Activated naive CD4-positive, alpha-beta T cell treated with anti-CD3 and anti-CD28 coated beads for 36 hours (primary cell): ENCODE measurements at regions not wholly inside any gene's neighbourhood (a gene's known extent, or its start where the extent isn't known, plus 50 kb on each side); places are given as distances from the start of the nearest gene placed in this dataset.

ENCODE experiments used
- CTCF ChIA-PET: fragments of 350-600 bp; sonication (Branson Sonifier 250); formaldehyde crosslinking; loops from one replicate; lab custom pipeline; 2021; ENCODE audit warnings: antibody characterized with exemption; lab: Charles Lee
- DNase-seq: peaks from one replicate; pipeline ENCODE4 v3.0.0-alpha.2; 2020
- H3K27ac Mint-ChIP-seq: one replicate; pipeline ENCODE4 v1.8.0; 2021; ENCODE audit warnings: mild to moderate bottlenecking, mixed read lengths
- H3K27me3 Mint-ChIP-seq: one replicate; pipeline ENCODE4 v1.8.0; 2021; ENCODE audit warnings: low read depth, mixed read lengths
- H3K36me3 Mint-ChIP-seq: one replicate; pipeline ENCODE4 v1.8.0; 2021; ENCODE audit warnings: low read depth, mixed read lengths
- H3K4me1 Mint-ChIP-seq: one replicate; pipeline ENCODE4 v1.8.0; 2021; ENCODE audit warnings: low read depth, mixed read lengths
- H3K4me3 Mint-ChIP-seq: one replicate; pipeline ENCODE4 v1.8.0; 2021; ENCODE audit warnings: mild to moderate bottlenecking, moderate library complexity, mixed read lengths
- H3K9me3 Mint-ChIP-seq: one replicate; pipeline ENCODE4 v1.8.0; 2021; ENCODE audit warnings: mixed read lengths
- intact Hi-C: fragments of 100-400 bp; cut with micrococcal nuclease; formaldehyde crosslinking; loops from one replicate; pipeline ENCODE4 v1.15.1; 2023

DNA sequence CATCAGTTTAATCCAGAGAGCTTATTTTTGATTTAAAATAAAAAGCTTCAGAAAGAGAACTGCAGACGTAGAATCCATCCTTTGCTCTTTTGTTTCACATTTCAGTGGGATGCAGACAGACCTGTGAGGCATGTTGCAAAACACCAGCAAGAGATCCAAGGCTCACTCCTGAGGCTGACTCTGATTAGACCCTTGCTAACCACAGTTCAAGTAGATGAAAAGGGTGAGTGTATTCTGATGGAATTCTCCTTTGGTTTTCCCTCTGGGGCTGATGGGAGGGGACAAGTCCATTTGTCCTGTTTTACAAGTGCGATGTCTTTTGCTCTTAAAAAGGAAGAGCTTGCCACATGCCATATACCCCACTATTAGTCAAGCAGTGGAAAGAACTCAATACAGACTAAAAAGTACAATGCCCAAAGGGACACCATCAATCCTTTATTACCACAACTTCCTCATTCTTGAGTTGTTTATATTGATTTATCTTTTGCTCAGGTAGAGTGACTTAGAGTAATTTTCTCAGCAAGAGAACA is 772.7 kb downstream of the MAFB start:
- no peaks in the 10 kb centered on the region for H3K27me3 Mint-ChIP-seq
- H3K9me3 Mint-ChIP-seq = no peaks in the 10 kb centered on the region
- H3K4me3 Mint-ChIP-seq = no peak overlapping the region
- no peak overlapping the region for H3K27ac Mint-ChIP-seq
- H3K4me1 Mint-ChIP-seq = no peaks in the 10 kb centered on the region
- CTCF ChIA-PET = no interaction called here
- no peaks in the 10 kb centered on the region for H3K36me3 Mint-ChIP-seq
- intact Hi-C loops = no loop called here
- DNase-seq = no peak

DNA sequence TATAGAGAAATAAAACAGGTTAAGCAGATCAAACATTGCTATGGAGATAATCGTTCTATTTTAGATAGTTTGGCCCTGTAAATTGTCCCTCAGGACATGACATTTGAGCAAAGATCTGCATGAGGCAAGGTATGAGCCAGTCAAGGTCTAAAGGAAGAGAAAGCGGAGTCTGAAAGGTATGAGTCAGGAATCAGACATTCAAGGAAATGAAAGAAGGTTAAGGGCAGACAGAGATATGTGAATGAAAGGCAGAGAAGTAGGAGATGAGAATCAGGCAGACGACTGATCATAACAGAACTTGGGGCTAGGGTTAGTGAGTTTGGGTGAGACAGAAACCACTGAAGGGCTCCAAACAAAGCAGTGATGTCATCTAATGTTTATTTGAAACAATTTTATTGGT is 775.8 kb downstream of the MAFB start:
- CTCF ChIA-PET = no interaction called here
- H3K9me3 Mint-ChIP-seq = no peaks in the 10 kb centered on the region
- H3K36me3 Mint-ChIP-seq = no peaks in the 10 kb centered on the region
- H3K27me3 Mint-ChIP-seq = no peaks in the 10 kb centered on the region
- DNase-seq = no peak
- H3K4me3 Mint-ChIP-seq = no peak overlapping the region
- H3K4me1 Mint-ChIP-seq = no peaks in the 10 kb centered on the region
- H3K27ac Mint-ChIP-seq = no peak overlapping the region
- intact Hi-C loops = no loop called here

DNA sequence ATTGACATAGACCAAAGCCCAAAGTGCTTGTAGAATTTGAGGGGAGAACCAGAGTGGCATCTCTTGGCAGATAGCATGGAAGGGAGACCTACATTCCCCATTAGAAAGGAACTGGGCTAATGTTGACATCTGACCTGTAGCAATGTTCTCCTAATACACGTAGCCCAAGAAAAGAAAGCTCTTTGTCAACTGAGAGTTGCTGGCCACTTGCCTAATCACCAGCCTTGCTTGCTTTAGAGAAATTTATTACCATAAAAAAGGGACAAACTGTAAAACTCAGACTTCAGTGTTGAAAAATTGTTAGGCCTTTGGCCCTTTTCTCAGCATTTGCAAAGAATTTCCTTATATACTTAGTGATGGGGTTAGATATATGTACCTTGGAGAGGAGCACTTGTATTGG is 777.5 kb downstream of the MAFB start:
- no peak overlapping the region for H3K4me3 Mint-ChIP-seq
- peaks cover 2% of the 10 kb centered on the region for H3K27me3 Mint-ChIP-seq
- CTCF ChIA-PET = no interaction called here
- no peak for DNase-seq
- intact Hi-C loops = no loop called here
- no peaks in the 10 kb centered on the region for H3K36me3 Mint-ChIP-seq
- no peaks in the 10 kb centered on the region for H3K9me3 Mint-ChIP-seq
- H3K27ac Mint-ChIP-seq = no peak overlapping the region
- no peaks in the 10 kb centered on the region for H3K4me1 Mint-ChIP-seq

DNA sequence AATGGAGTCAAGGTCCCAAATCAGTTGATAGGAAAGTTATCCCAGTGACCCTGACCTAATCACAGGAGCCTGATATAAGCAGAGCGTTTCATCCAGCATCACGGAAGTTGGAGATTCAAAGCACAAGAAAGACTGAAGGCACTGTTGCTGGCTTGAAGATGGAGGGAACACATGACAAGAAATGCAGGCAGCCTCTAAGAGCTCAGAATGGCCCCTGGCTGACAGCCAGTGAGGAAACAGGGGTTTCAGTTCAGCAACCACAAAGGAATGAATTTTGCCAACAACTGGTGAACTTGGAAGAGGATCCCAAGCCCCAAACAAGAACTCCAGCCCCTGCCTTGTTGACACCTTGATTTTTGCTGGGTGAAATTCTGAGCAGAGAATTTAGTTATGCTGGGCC is 778.5 kb downstream of the MAFB start:
- no peaks in the 10 kb centered on the region for H3K36me3 Mint-ChIP-seq
- H3K27me3 Mint-ChIP-seq = peaks cover 2% of the 10 kb centered on the region
- no peak for DNase-seq
- CTCF ChIA-PET = no interaction called here
- intact Hi-C loops = no loop called here
- H3K27ac Mint-ChIP-seq = no peak overlapping the region
- no peaks in the 10 kb centered on the region for H3K4me1 Mint-ChIP-seq
- no peaks in the 10 kb centered on the region for H3K9me3 Mint-ChIP-seq
- H3K4me3 Mint-ChIP-seq = no peak overlapping the region

DNA sequence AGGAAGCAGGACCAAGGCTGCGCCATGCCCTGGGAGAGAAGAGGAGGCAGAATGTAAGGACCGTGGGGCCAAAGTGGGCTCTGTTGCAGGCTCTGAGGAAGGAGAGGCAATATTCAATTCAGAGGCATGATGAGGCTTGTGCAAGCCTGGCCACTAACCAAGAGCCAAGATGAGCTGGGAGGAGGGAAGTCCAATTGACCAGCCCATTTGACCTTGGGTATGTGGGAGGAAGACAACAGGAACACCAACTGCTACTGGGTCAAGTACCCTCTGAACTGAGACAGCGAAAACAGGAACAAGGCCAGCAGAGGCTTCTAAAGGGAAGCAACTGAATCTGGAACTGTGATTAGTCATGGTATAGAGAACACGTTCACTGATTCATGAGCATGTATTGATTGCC is 779.6 kb downstream of the MAFB start:
- intact Hi-C loops = no loop called here
- CTCF ChIA-PET = no interaction called here
- Mint-ChIP-seq H3K27ac (no peak overlapping the region), H3K4me3 (no peak overlapping the region), H3K36me3 (no peaks in the 10 kb centered on the region), H3K9me3 (no peaks in the 10 kb centered on the region), H3K27me3 (peaks cover 2% of the 10 kb centered on the region), H3K4me1 (no peaks in the 10 kb centered on the region)
- DNase-seq = no peak

DNA sequence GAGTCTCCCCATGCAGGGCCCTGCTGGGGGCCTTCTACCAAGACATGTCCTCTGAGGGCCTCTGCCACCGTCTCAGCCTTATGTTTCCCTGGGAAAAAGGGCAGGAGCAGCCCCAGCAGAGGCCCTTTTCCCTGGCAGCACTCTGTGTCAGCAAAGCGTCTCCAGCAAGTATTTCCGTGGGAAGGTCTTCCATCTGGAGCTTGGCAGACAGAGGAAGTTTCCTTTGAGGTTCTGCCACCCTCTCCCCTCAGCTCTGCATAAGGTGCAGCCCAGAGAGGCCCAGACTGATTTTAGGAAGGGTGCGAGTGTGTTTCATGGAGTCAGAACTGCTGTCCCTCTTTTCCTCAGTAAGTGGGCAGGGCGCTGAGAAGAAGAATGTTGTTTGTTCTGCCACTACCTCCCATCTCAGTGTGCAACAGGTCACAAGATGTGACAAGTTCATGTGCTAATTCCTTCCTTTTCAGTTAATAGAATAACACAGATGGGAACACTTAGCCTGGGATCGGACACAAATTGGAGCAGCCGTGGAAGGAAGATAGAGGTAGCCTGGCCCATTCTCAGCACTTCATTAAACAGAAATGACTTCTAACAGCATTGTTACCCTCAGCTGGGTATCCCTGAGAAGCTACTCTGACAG is 784.4 kb downstream of the MAFB start:
- Mint-ChIP-seq H3K4me3 (no peak overlapping the region), H3K4me1 (no peaks in the 10 kb centered on the region), H3K36me3 (no peaks in the 10 kb centered on the region), H3K9me3 (peaks cover 3% of the 10 kb centered on the region), H3K27ac (no peak overlapping the region), H3K27me3 (peaks cover 2% of the 10 kb centered on the region)
- intact Hi-C loops = no loop called here
- CTCF ChIA-PET = no interaction called here
- DNase-seq = no peak

DNA sequence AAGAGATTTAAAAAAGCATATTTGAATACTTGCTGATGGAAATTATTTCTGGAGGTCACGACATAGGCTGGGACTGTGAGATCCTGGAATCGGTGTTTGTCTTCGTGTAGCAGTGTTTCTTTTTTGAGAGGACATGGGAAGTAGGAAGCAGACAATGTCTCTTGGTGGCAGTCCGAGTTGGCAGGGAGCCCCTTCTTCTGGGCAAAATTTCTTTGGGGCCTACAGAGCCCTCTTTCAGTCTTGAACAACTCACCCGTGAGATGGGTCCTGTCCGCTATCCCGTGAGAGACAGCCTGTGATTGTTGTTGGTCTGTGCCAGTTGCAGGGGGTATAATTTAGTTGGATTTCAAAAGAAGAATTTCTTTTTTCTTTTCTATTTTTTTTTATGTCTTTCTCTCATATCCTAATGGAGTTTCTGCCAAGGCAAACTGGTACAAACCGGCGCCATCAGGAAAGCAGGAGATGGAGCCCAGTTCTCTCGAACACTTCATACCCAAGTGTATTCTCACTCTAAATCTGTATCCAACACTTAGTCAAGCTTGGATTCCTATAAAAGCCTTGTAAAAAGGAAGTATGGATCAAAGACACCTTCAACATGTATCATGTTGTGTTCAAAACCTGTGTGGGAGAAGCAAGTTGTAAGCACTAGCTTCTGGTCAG is 785.1 kb downstream of the MAFB start:
- peaks cover 2% of the 10 kb centered on the region for H3K27me3 Mint-ChIP-seq
- intact Hi-C loops = no loop called here
- no peaks in the 10 kb centered on the region for H3K4me1 Mint-ChIP-seq
- peaks cover 3% of the 10 kb centered on the region for H3K9me3 Mint-ChIP-seq
- H3K4me3 Mint-ChIP-seq = no peak overlapping the region
- no peaks in the 10 kb centered on the region for H3K36me3 Mint-ChIP-seq
- CTCF ChIA-PET = no interaction called here
- DNase-seq = no peak
- no peak overlapping the region for H3K27ac Mint-ChIP-seq

DNA sequence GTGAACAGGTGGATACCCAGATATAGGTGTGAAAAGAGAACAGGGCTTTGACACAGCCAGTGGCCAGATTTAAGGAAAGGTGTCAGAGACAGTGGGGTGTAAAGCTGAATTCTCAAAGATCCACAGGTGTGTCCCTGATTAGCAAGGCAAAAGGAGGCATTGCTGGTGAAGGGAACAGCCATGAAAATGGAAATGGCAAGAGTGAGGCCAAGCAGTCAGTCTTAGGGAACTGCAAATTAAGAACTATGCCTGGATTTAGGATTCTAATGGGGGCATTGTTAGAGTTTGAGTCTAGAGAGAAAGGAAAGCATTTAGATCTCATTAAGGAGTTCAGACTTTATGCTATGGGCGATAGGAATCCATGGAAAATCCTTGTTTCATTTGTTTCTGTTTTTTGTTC is 789.2 kb downstream of the MAFB start:
- DNase-seq = no peak
- no peak overlapping the region for H3K27ac Mint-ChIP-seq
- no peaks in the 10 kb centered on the region for H3K27me3 Mint-ChIP-seq
- peaks cover 3% of the 10 kb centered on the region for H3K9me3 Mint-ChIP-seq
- H3K36me3 Mint-ChIP-seq = no peaks in the 10 kb centered on the region
- intact Hi-C loops = no loop called here
- CTCF ChIA-PET = no interaction called here
- no peak overlapping the region for H3K4me3 Mint-ChIP-seq
- no peaks in the 10 kb centered on the region for H3K4me1 Mint-ChIP-seq

DNA sequence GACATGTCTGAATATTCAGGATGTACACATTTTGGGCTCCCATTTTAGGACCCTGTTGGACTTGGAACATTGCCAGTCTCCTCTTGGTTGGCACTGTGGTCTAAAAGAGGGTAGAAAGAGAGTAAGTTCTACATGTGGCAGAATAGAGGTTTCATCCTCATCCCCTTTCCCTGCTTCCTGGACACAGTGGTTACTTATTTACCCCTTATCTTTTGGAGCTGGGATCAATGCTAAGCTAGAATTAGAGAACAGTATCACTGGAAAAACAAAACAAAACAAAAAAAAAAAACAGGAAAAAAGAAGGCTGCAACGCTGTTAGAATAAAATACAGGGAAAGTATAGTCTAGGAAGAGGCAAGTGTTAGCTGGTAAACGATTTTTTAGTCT is 790.6 kb downstream of the MAFB start:
- Mint-ChIP-seq H3K27ac (no peak overlapping the region), H3K9me3 (peaks cover 3% of the 10 kb centered on the region), H3K4me1 (no peaks in the 10 kb centered on the region), H3K4me3 (no peak overlapping the region), H3K27me3 (no peaks in the 10 kb centered on the region), H3K36me3 (no peaks in the 10 kb centered on the region)
- intact Hi-C loops = no loop called here
- CTCF ChIA-PET = no interaction called here
- DNase-seq = no peak

DNA sequence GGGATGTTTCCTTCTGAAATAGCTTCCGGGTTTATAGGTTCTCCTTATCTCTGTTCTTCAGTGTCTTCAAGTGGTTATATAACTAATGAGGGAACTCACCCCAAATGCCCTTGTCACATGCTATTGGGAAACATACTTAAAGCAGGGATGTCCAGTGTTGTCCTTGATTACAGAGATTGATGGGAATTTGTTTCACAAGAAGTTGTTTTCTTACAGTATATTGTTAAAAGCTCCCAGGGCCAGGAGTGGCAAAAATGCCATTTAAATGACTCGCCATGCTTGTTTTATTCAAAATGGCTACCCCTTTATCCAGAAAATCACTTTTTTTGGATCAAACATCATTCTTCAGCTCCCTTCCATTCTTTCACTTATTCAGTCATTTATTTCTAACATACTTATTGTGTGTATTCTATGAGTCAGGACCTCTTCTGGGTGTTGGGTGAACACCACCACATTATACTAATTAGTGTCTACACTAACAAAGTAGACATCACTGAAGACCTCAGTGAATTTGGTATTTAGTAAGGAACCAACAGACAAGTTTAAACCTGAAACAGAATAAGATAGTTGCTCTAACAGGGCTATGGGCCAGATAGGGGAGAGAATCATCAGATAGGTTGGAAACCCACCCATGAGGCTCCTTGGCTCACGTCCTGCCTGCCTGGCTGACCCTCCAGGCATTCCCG is 791.1 kb downstream of the MAFB start:
- H3K9me3 Mint-ChIP-seq = peaks cover 3% of the 10 kb centered on the region
- no peak for DNase-seq
- CTCF ChIA-PET = no interaction called here
- intact Hi-C loops = no loop called here
- no peaks in the 10 kb centered on the region for H3K27me3 Mint-ChIP-seq
- no peaks in the 10 kb centered on the region for H3K4me1 Mint-ChIP-seq
- no peaks in the 10 kb centered on the region for H3K36me3 Mint-ChIP-seq
- no peak overlapping the region for H3K27ac Mint-ChIP-seq
- H3K4me3 Mint-ChIP-seq = no peak overlapping the region

DNA sequence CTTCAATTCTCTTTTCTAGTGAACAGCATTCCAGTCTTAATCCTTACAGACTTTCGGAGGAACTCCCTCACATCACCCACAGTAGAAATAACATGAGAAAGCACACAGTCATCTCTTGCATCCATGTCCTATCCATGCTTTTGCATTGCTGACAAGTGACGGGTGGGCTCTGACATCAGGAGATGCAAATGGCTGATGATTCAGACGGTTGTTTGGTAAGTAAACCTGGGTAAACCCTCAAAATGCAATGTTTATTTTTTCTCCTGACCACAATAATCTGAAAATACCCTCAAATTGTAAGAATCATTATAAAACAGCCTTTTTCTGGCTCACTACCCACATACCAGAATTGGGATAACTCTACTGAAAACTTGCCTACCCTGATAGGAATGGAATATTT is 792.0 kb downstream of the MAFB start:
- Mint-ChIP-seq H3K4me3 (no peak overlapping the region), H3K27me3 (no peaks in the 10 kb centered on the region), H3K27ac (no peak overlapping the region), H3K9me3 (peaks cover 3% of the 10 kb centered on the region), H3K4me1 (no peaks in the 10 kb centered on the region), H3K36me3 (no peaks in the 10 kb centered on the region)
- no peak for DNase-seq
- intact Hi-C loops = no loop called here
- CTCF ChIA-PET = no interaction called here

DNA sequence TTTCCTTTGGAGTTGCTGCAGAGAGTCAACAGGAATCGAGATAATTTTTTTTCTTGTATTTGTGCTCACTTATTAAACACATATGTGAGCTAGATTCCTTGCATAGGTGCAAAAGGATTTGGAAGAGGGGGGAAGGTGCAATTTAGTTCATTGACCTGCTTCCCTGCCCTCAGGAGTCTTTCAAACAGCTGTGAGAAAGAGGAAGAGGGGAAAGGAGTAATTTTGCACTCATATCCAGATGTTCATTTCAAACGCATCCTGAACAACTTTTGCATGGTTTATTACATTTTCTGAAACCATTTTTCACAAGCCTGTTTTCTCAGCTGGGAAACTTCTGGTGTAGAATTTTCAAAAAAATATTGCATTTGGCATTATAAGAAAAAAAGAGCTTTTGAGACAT is 795.0 kb downstream of the MAFB start:
- intact Hi-C loops = no loop called here
- Mint-ChIP-seq H3K27me3 (no peaks in the 10 kb centered on the region), H3K36me3 (no peaks in the 10 kb centered on the region), H3K4me3 (no peak overlapping the region), H3K4me1 (no peaks in the 10 kb centered on the region), H3K9me3 (no peaks in the 10 kb centered on the region), H3K27ac (no peak overlapping the region)
- DNase-seq = no peak
- CTCF ChIA-PET = no interaction called here
